DND-41 (cell line): ENCODE measurements at regions not wholly inside any gene's neighbourhood (a gene's known extent, or its start where the extent isn't known, plus 50 kb on each side); places are given as distances from the start of the nearest gene placed in this dataset.
"Not testable (repeated sequence)": the region's sequence is repeated elsewhere in the genome, so short reads cannot be mapped to it uniquely, and the experiment has no call there.

Experiments used
- ATAC-seq: fragments of 200-7000 bp; cut with Tn5 transposase; 3 replicates; pipeline ENCODE4 v1.9.1; 2021; ENCODE audit warnings: low read depth; ENCODE audit not compliant: insufficient read depth
- DNase-seq: peaks from one replicate; pipeline ENCODE4 v3.0.0-alpha.2; 2020
- H2AFZ ChIP-seq: 2 replicates; pipeline ENCODE4 v1.6.0; 2012; ENCODE audit warnings: low read depth, low read length
- H3K27ac ChIP-seq: 2 replicates; pipeline ENCODE4 v1.5.1; 2012; ENCODE audit warnings: low read length, inconsistent platforms
- H3K27me3 ChIP-seq: fragments of 200-600 bp; sonication (generic); 2 replicates; pipeline ENCODE4 v1.6.0; 2012; ENCODE audit warnings: low read length, mild to moderate bottlenecking, inconsistent platforms; ENCODE audit not compliant: insufficient read depth, poor library complexity
- H3K36me3 ChIP-seq: 2 replicates; pipeline ENCODE4 v1.5.1; 2012; ENCODE audit warnings: low read length, inconsistent platforms; ENCODE audit not compliant: insufficient read depth
- H3K4me1 ChIP-seq: 2 replicates; pipeline ENCODE4 v1.5.1; 2012; ENCODE audit warnings: mild to moderate bottlenecking, low read length; ENCODE audit not compliant: insufficient read depth
- H3K4me2 ChIP-seq: 2 replicates; pipeline ENCODE4 v1.6.0; 2012; ENCODE audit warnings: mild to moderate bottlenecking, moderate library complexity, low read length, inconsistent platforms; ENCODE audit not compliant: insufficient read depth
- H3K4me3 ChIP-seq, 2 experiments: fragments of 200-600 bp in 1 of 2; shearing (Covaris generic) in 1 of 2; 2 replicates each; pipeline ENCODE4 v1.5.1; 2012 to 2016; ENCODE audit warnings: inconsistent platforms in 2 of 2, low read length in 2 of 2, mild to moderate bottlenecking in 2 of 2, low read depth in 1 of 2, moderate library complexity in 1 of 2
- H3K79me2 ChIP-seq: 2 replicates; pipeline ENCODE4 v1.6.0; 2012; ENCODE audit warnings: low read length, inconsistent platforms; ENCODE audit not compliant: insufficient read depth
- H3K9ac ChIP-seq: 2 replicates; pipeline ENCODE4 v1.6.0; 2012; ENCODE audit warnings: low read depth, mild to moderate bottlenecking, inconsistent platforms, low read length, moderate library complexity
- H3K9me3 ChIP-seq: 2 replicates; pipeline ENCODE4 v1.5.1; 2012; ENCODE audit warnings: low read length, moderate library complexity, mild to moderate bottlenecking, inconsistent platforms; ENCODE audit not compliant: insufficient read depth, severe bottlenecking
- H4K20me1 ChIP-seq: 2 replicates; pipeline ENCODE4 v1.6.0; 2012; ENCODE audit warnings: low read length; ENCODE audit not compliant: insufficient read depth
- CTCF ChIP-seq: IDR thresholded peaks from 2 replicates; pipeline ENCODE4 v1.5.1; 2012; ENCODE audit warnings: borderline replicate concordance, low read length, moderate library complexity, mild to moderate bottlenecking; ENCODE audit not compliant: poor library complexity, severe bottlenecking; ENCODE audit errors: extremely low read depth
- EZH2 ChIP-seq: IDR thresholded peaks from 3 replicates; pipeline ENCODE4 v1.6.1; 2012; ENCODE audit warnings: borderline replicate concordance, low read depth, mild to moderate bottlenecking, moderate library complexity, low read length, inconsistent platforms; ENCODE audit not compliant: severe bottlenecking

GRCh38 chr2:41033127-41033526 lies 581.2 kb upstream of the SLC8A1 start:
- Histone ChIP-seq H3K4me2 (no peak overlapping the region), H3K4me1 (peaks cover 15% of the 10 kb centered on the region), H3K36me3 (no peaks in the 10 kb centered on the region), H4K20me1 (no peaks in the 10 kb centered on the region), H3K27ac (no peak overlapping the region), H3K79me2 (no peaks in the 10 kb centered on the region), H2AFZ (peak overlapping the region; percentile 19; the same call in 1 of the 2 replicates), H3K27me3 (no peaks in the 10 kb centered on the region), H3K9ac (no peak overlapping the region), H3K9me3 (no peaks in the 10 kb centered on the region), H3K4me3 (no peak overlapping the region)
- no peak for TF ChIP-seq CTCF
- no peak for ATAC-seq
- no peak for DNase-seq

- H3K79me2 ChIP-seq = no peaks in the 10 kb centered on the region
- TF ChIP-seq CTCF (no peak), EZH2 (no peak)
- H2AFZ ChIP-seq = no peak overlapping the region
- no peaks in the 10 kb centered on the region for H3K9me3 ChIP-seq
- DNase-seq (no peak), ATAC-seq (no peak)
- H3K27ac ChIP-seq = no peak overlapping the region
- no peaks in the 10 kb centered on the region for H4K20me1 ChIP-seq
- no peak overlapping the region for H3K9ac ChIP-seq
- H3K27me3 ChIP-seq = no peaks in the 10 kb centered on the region
- H3K4me3 ChIP-seq = no peak overlapping the region
- no peak overlapping the region for H3K4me2 ChIP-seq
- H3K36me3 ChIP-seq = no peaks in the 10 kb centered on the region
- no peaks in the 10 kb centered on the region; the same call in 1 of the 2 replicates for H3K4me1 ChIP-seq
These were observed 586.5 kb upstream of the SLC8A1 start for GRCh38 chr2:41038408-41038807.

- not testable (repeated sequence) for H3K4me2 ChIP-seq, H3K9me3 ChIP-seq, H3K27me3 ChIP-seq, ATAC-seq, H3K4me3 ChIP-seq, H3K4me1 ChIP-seq, H2AFZ ChIP-seq, H3K79me2 ChIP-seq, H3K27ac ChIP-seq, DNase-seq, H3K36me3 ChIP-seq, H3K9ac ChIP-seq, H4K20me1 ChIP-seq
These were observed 587.9 kb upstream of the SLC8A1 start for GRCh38 chr2:41039750-41040149.

- TF ChIP-seq EZH2 (no peak), CTCF (no peak)
- no peaks in the 10 kb centered on the region for H4K20me1 ChIP-seq
- ATAC-seq (no peak), DNase-seq (no peak)
- H3K36me3 ChIP-seq = no peaks in the 10 kb centered on the region
- no peak overlapping the region for H3K9ac ChIP-seq
- H3K4me3 ChIP-seq = no peak overlapping the region
- no peaks in the 10 kb centered on the region; the same call in 1 of the 2 replicates for H3K4me1 ChIP-seq
- no peaks in the 10 kb centered on the region for H3K9me3 ChIP-seq
- H3K27me3 ChIP-seq = no peaks in the 10 kb centered on the region
- H3K79me2 ChIP-seq = no peaks in the 10 kb centered on the region
- no peak overlapping the region for H3K4me2 ChIP-seq
- no peak overlapping the region for H3K27ac ChIP-seq
- H2AFZ ChIP-seq = peak overlapping the region; percentile 19; the same call in 1 of the 2 replicates
These were observed 589.1 kb upstream of the SLC8A1 start for GRCh38 chr2:41040782-41041520.
